ENCODE measurements at regions not wholly inside any gene's neighbourhood (a gene's known extent, or its start where the extent isn't known, plus 50 kb on each side); places are given as distances from the start of the nearest gene placed in this dataset.

- no TSS peak for BruUV-seq (replicated peaks)
- TF ChIP-seq, protein P1, sequence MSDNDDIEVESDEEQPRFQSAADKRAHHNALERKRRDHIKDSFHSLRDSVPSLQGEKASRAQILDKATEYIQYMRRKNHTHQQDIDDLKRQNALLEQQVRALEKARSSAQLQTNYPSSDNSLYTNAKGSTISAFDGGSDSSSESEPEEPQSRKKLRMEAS (IDR thresholded peaks at IDR 0.05; ENCODE audit: insufficient read depth, insufficient read length): no peak
- TF ChIP-seq JUN (IDR thresholded peaks at IDR 0.05; ENCODE audit: borderline replicate concordance, insufficient read depth, insufficient read length, low read depth) (no peak), MYC (IDR thresholded peaks at IDR 0.05; ENCODE audit: low read depth, low read length) (no peak), EZH2 (IDR thresholded peaks at IDR 0.05; ENCODE audit: borderline replicate concordance, low read depth, low read length, severe bottlenecking) (no peak), FOS (IDR thresholded peaks at IDR 0.05; ENCODE audit: borderline replicate concordance, insufficient read depth, low read length) (no peak), POLR2A (IDR thresholded peaks at IDR 0.05; ENCODE audit: low read depth, low read length) (no peak), GATA2 (IDR thresholded peaks at IDR 0.05; ENCODE audit: insufficient read depth, insufficient read length, low read depth, low read length) (no peak), POLR2AphosphoS5 (IDR thresholded peaks at IDR 0.05; ENCODE audit: insufficient read depth, low read depth, low read length) (no peak)
- TF ChIP-seq, protein P2, sequence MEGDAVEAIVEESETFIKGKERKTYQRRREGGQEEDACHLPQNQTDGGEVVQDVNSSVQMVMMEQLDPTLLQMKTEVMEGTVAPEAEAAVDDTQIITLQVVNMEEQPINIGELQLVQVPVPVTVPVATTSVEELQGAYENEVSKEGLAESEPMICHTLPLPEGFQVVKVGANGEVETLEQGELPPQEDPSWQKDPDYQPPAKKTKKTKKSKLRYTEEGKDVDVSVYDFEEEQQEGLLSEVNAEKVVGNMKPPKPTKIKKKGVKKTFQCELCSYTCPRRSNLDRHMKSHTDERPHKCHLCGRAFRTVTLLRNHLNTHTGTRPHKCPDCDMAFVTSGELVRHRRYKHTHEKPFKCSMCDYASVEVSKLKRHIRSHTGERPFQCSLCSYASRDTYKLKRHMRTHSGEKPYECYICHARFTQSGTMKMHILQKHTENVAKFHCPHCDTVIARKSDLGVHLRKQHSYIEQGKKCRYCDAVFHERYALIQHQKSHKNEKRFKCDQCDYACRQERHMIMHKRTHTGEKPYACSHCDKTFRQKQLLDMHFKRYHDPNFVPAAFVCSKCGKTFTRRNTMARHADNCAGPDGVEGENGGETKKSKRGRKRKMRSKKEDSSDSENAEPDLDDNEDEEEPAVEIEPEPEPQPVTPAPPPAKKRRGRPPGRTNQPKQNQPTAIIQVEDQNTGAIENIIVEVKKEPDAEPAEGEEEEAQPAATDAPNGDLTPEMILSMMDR (IDR thresholded peaks at IDR 0.05; ENCODE audit: extremely low read depth in 1 of 2, insufficient read depth in 1 of 2, low read depth in 1 of 2, low read length in 2 of 2): no peak
- no peaks in the 10 kb centered on the region for H3K4me1 ChIP-seq (ENCODE audit: control insufficient read depth, extremely low read depth, insufficient read depth, low read length)
- no peaks in the 10 kb centered on the region for H3K27me3 ChIP-seq (ENCODE audit: control insufficient read depth in 2 of 2, insufficient read depth in 2 of 2, low read length in 2 of 2)
- ChIA-PET POLR2A (no interaction called here), CTCF (no interaction called here)
- H4K20me1 ChIP-seq (replicated peaks; ENCODE audit: control insufficient read depth, extremely low read depth, insufficient read depth, low read length): no peaks in the 10 kb centered on the region
- dilution Hi-C loops (cut with MboI; ENCODE audit: extremely low pct_ligation_motif_present, low sequenced_read_pairs): no loop called here
- H3K9ac ChIP-seq (replicated peaks; ENCODE audit: extremely low read depth, insufficient read depth, low read length): no peak overlapping the region
- no peaks in the 10 kb centered on the region for H3K9me3 ChIP-seq (replicated peaks; ENCODE audit: control insufficient read depth, insufficient read depth, low read length)
- no peaks in the 10 kb centered on the region for H3K36me3 ChIP-seq (ENCODE audit: control insufficient read depth in 2 of 2, extremely low read depth in 1 of 2, insufficient read depth in 2 of 2, low read length in 2 of 2)
- H3K4me3 ChIP-seq (replicated peaks in 1 of 3; ENCODE audit: insufficient read depth in 1 of 3, low read depth in 1 of 3, low read length in 3 of 3): no peak overlapping the region
- H3K4me2 ChIP-seq (ENCODE audit: insufficient read depth, low read length): no peak overlapping the region
- H3K79me2 ChIP-seq (ENCODE audit: control insufficient read depth, insufficient read depth, low read length): no peaks in the 10 kb centered on the region
- no peaks in the 10 kb centered on the region for H3K9me1 ChIP-seq (replicated peaks; ENCODE audit: control insufficient read depth, extremely low read depth, insufficient read depth, low read length)
- H3K27ac ChIP-seq (ENCODE audit: insufficient read depth, low read depth, low read length): no peak overlapping the region
- no peak for FAIRE-seq
- H2AFZ ChIP-seq (ENCODE audit: low read depth, low read length): no peak overlapping the region
- intact Hi-C loops (cut with micrococcal nuclease): no loop called here
- no peak for DNase-seq (ENCODE audit: low read depth, low spot score)
These were observed 248.5 kb upstream of the RND3 start for GRCh38 chr2:150735894-150736498.

All from endothelial cell of umbilical vein (primary cell).